GM12878 (cell line): ENCODE measurements at regions not wholly inside any gene's neighbourhood (a gene's known extent, or its start where the extent isn't known, plus 50 kb on each side); places are given as distances from the start of the nearest gene placed in this dataset.

Experiments
- ATAC-seq: fragments of 200-7000 bp; cut with Tn5 transposase; 3 replicates; pipeline ENCODE4 v1.9.1; 2020; ENCODE audit warnings: mild to moderate bottlenecking, moderate library complexity
- BruUV-seq: library from RNA; stranded (reverse); fragments of 400-500 nt; replicated peaks from 2 replicates; lab custom pipeline; 2021; lab: Mats Ljungman, UMichigan
- CTCF ChIA-PET: fragments of 300-600 bp; sonication (Branson Sonifier 250); formaldehyde crosslinking; extraction: SDS; loops from one replicate; lab custom pipeline; 2021; ENCODE audit warnings: inconsistent platforms; lab: Yijun Ruan, JAX
- POLR2A ChIA-PET: fragments of 350-600 bp; formaldehyde crosslinking; extraction: SDS; loops from one replicate; lab custom pipeline; 2021; ENCODE audit warnings: inconsistent platforms; lab: Charles Lee
- RAD21 ChIA-PET: fragments of 300-600 bp; sonication (Branson Sonifier 250); formaldehyde crosslinking; loops from one replicate; lab custom pipeline; 2023; ENCODE audit warnings: antibody characterized with exemption; ENCODE audit not compliant: unreplicated experiment; lab: Charles Lee
- SMC1A ChIA-PET: fragments of 300-600 bp; sonication (Branson Sonifier 250); formaldehyde crosslinking; loops from one replicate; lab custom pipeline; 2023; ENCODE audit not compliant: unreplicated experiment, uncharacterized antibody; lab: Charles Lee
- DNase-seq: peaks from one replicate; pipeline ENCODE4 v3.0.0-alpha.2; 2011; ENCODE audit warnings: low read depth, low spot score
- FAIRE-seq: peaks from 3 replicates; lab custom pipeline; 2011; peaks lifted over from hg19 to GRCh38; lab: Jason Lieb, UNC
- H2AFZ ChIP-seq: 2 replicates; pipeline ENCODE4 v1.6.0; 2011; ENCODE audit warnings: low read depth, low read length, control low read depth; ENCODE audit not compliant: control insufficient read depth
- H3K27ac ChIP-seq: 2 replicates; pipeline ENCODE4 v1.5.1; 2011; ENCODE audit warnings: control low read depth; ENCODE audit not compliant: control insufficient read depth, insufficient read depth
- H3K27me3 ChIP-seq, 2 experiments: replicated peaks in 1 of 2; 2 replicates each; pipeline versions ENCODE4 v1.6.0 to v1.6.1; 2011; ENCODE audit warnings: low read length in 1 of 2; ENCODE audit not compliant: control insufficient read depth in 2 of 2, insufficient read depth in 2 of 2
- H3K36me3 ChIP-seq, 2 experiments: 2 replicates each; pipeline ENCODE4 v1.5.1; 2011; ENCODE audit warnings: low read length in 1 of 2; ENCODE audit not compliant: control insufficient read depth in 2 of 2, insufficient read depth in 2 of 2
- H3K4me1 ChIP-seq: 2 replicates; pipeline ENCODE4 v1.6.1; 2011; ENCODE audit warnings: mild to moderate bottlenecking, low read length, moderate library complexity, mixed read lengths; ENCODE audit not compliant: control insufficient read depth, insufficient read depth
- H3K4me2 ChIP-seq: 2 replicates; pipeline ENCODE4 v1.6.0; 2011; ENCODE audit warnings: control low read depth; ENCODE audit not compliant: control insufficient read depth, insufficient read depth
- H3K4me3 ChIP-seq: fragments of 200-600 bp; sonication (generic); 2 replicates; pipeline ENCODE4 v1.5.1; 2016
- H3K79me2 ChIP-seq: 2 replicates; pipeline ENCODE4 v1.6.0; 2011; ENCODE audit warnings: low read length; ENCODE audit not compliant: control insufficient read depth, insufficient read depth
- H3K9ac ChIP-seq: 2 replicates; pipeline ENCODE4 v1.8.0; 2011; ENCODE audit warnings: low read length, control low read depth, mixed read lengths; ENCODE audit not compliant: control insufficient read depth, insufficient read depth
- H3K9me3 ChIP-seq: replicated peaks from 3 replicates; pipeline ENCODE4 v1.5.1; 2011; ENCODE audit warnings: mild to moderate bottlenecking, low read length; ENCODE audit not compliant: control insufficient read depth, insufficient read depth
- H4K20me1 ChIP-seq: 2 replicates; pipeline ENCODE4 v1.6.0; 2011; ENCODE audit not compliant: control insufficient read depth, insufficient read depth
- ATF7 ChIP-seq: fragments of 450-650 bp; IDR thresholded peaks from 2 replicates; pipeline ENCODE4 v1.6.1; 2016; ENCODE audit warnings: low read depth, mild to moderate bottlenecking
- BCL11A ChIP-seq: IDR thresholded peaks from 2 replicates; pipeline ENCODE4 v1.6.1; 2011; ENCODE audit warnings: low read depth, low read length
- BMI1 ChIP-seq: fragments of 450-650 bp; IDR thresholded peaks from 2 replicates; pipeline ENCODE4 v1.6.1; 2016; ENCODE audit warnings: mild to moderate bottlenecking, moderate library complexity, borderline replicate concordance
- IKZF1 ChIP-seq: fragments of 450-650 bp; conservative IDR thresholded peaks from 2 replicates; pipeline ENCODE4 v1.6.1; 2017; ENCODE audit warnings: antibody characterized with exemption, mild to moderate bottlenecking
- MEF2B ChIP-seq: fragments of 450-650 bp; IDR thresholded peaks from 2 replicates; pipeline ENCODE4 v1.6.1; 2018; ENCODE audit warnings: mild to moderate bottlenecking, moderate library complexity; ENCODE audit not compliant: partially characterized antibody, poor library complexity, severe bottlenecking
- MTA2 ChIP-seq: fragments of 450-650 bp; IDR thresholded peaks from 2 replicates; pipeline ENCODE4 v1.6.1; 2016; ENCODE audit warnings: low read depth, mild to moderate bottlenecking, moderate library complexity
- MTA3 ChIP-seq: IDR thresholded peaks from 2 replicates; pipeline ENCODE4 v1.6.1; 2012; ENCODE audit warnings: low read length, inconsistent platforms, borderline replicate concordance
- NFIC ChIP-seq: IDR thresholded peaks from 2 replicates; pipeline ENCODE4 v1.6.1; 2012; ENCODE audit warnings: low read depth, mild to moderate bottlenecking, inconsistent platforms, low read length, moderate library complexity
- NR2F1 ChIP-seq: fragments of 450-650 bp; conservative IDR thresholded peaks from 2 replicates; pipeline ENCODE4 v1.6.1; 2017; ENCODE audit warnings: mild to moderate bottlenecking
- PAX5 ChIP-seq: IDR thresholded peaks from 2 replicates; pipeline ENCODE4 v1.6.1; 2011; ENCODE audit warnings: low read depth, low read length, borderline replicate concordance
- RUNX3 ChIP-seq: IDR thresholded peaks from 2 replicates; pipeline ENCODE4 v1.6.1; 2012; ENCODE audit warnings: low read length, inconsistent platforms
- SKIL ChIP-seq: fragments of 450-650 bp; IDR thresholded peaks from 2 replicates; pipeline ENCODE4 v1.6.1; 2017; ENCODE audit warnings: mild to moderate bottlenecking, low read depth, inconsistent platforms; ENCODE audit not compliant: poor library complexity, severe bottlenecking
- SUZ12 ChIP-seq: fragments of 200-600 bp; sonication (generic); IDR thresholded peaks from one replicate; pipeline ENCODE4 v1.6.1; 2018; ENCODE audit warnings: antibody characterized with exemption, mild to moderate bottlenecking; ENCODE audit not compliant: unreplicated experiment
- WGBS: methylation state at CpG from one replicate; pipeline ENCODE4 v1.1.6; 2016; ENCODE audit warnings: low lambda C conversion rate; ENCODE audit not compliant: insufficient replicate concordance, insufficient coverage; ENCODE audit errors: missing lambda C conversion rate; 5-methylcytosine and 5-hydroxymethylcytosine counted together
- in situ Hi-C: fragments of 300-500 bp; cut with MboI; formaldehyde crosslinking; loops from 9 replicates; pipeline ENCODE4 v1.14.3; 2018; ENCODE audit warnings: mixed read lengths
- intact Hi-C: fragments of 100-400 bp; cut with micrococcal nuclease; formaldehyde crosslinking; loops from one replicate; pipeline ENCODE4 v1.14.2; 2022; ENCODE audit not compliant: unreplicated experiment
- TF ChIP-seq, protein P1 (sequence below): fragments of 450-650 bp; IDR thresholded peaks from 2 replicates; pipeline ENCODE4 v1.6.1; 2016; ENCODE audit warnings: mild to moderate bottlenecking

GRCh38 chr14:83255015-83255726 is 1721.5 kb upstream of the SEL1L start:
- Histone ChIP-seq H3K9me3 (no peaks in the 10 kb centered on the region), H3K36me3 (no peaks in the 10 kb centered on the region), H3K9ac (no peak overlapping the region), H3K4me2 (no peak overlapping the region), H3K4me1 (no peaks in the 10 kb centered on the region), H3K79me2 (no peaks in the 10 kb centered on the region)
- RAD21 ChIA-PET = no interaction called here
- no peak for FAIRE-seq
- SMC1A ChIA-PET = interaction anchor here (0.6 to 1.2 kb wide), 2 partner anchors 31 to 81 kb away, joined by 3 to 4 read pairs; no protein-coding TSS in a partner anchor
- CTCF ChIA-PET = no interaction called here
- no TSS peak for BruUV-seq
- TF ChIP-seq NR2F1 (peak; percentile 73; the same call in 1 of the 2 replicates), PAX5 (peak; percentile 38; the same call in 1 of the 2 replicates), MTA3 (no peak), IKZF1 (peak; percentile 54; the same call in 1 of the 2 replicates), ATF7 (peak; percentile 40), MEF2B (peak; percentile 94), BCL11A (peak; percentile 74), RUNX3 (peak; percentile 62), SKIL (no peak), NFIC (peak; percentile 28; the same call in 1 of the 2 replicates), SUZ12 (no peak), MTA2 (peak; percentile 93), BMI1 (peak; percentile 1; the same call in 1 of the 2 replicates)
- TF ChIP-seq, protein P1, sequence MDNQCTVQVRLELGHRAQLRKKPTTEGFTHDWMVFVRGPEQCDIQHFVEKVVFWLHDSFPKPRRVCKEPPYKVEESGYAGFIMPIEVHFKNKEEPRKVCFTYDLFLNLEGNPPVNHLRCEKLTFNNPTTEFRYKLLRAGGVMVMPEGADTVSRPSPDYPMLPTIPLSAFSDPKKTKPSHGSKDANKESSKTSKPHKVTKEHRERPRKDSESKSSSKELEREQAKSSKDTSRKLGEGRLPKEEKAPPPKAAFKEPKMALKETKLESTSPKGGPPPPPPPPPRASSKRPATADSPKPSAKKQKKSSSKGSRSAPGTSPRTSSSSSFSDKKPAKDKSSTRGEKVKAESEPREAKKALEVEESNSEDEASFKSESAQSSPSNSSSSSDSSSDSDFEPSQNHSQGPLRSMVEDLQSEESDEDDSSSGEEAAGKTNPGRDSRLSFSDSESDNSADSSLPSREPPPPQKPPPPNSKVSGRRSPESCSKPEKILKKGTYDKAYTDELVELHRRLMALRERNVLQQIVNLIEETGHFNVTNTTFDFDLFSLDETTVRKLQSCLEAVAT = peak; percentile 71; the same call in 1 of the 2 replicates
- TF ChIP-seq, all 136 proteins: peak for 11
- POLR2A ChIA-PET = no interaction called here
- no peak overlapping the region for H2AFZ ChIP-seq
- H3K27me3 ChIP-seq = no peaks in the 10 kb centered on the region
- WGBS = 2% methylated on average over 2 of the region's 2 CpGs
- H3K27ac ChIP-seq = no peak overlapping the region
- H3K4me3 ChIP-seq = no peak overlapping the region
- intact Hi-C loops (no loop called here), in situ Hi-C loops (no loop called here)
- H4K20me1 ChIP-seq = no peaks in the 10 kb centered on the region
- ATAC-seq (peak; percentile 87), DNase-seq (peak; percentile 19)
